ENCODE measurements at regions not wholly inside any gene's neighbourhood (a gene's known extent, or its start where the extent isn't known, plus 50 kb on each side); places are given as distances from the start of the nearest gene placed in this dataset.

- TF ChIP-seq ZNF160 (CRISPR knock-in tag; IDR thresholded peaks at IDR 0.05), result no peak
- no peak for TF ChIP-seq TCF7L2 (IDR thresholded peaks at IDR 0.05; ENCODE audit: low read depth, low read length)
Measured at GRCh38 chr3:102346897-102347296, 87.9 kb upstream of the ZPLD1 start (continued).

GRCh38 chr3:102348904-102349303, 85.9 kb upstream of the ZPLD1 start:
- H3K9ac ChIP-seq (ENCODE audit: insufficient read depth, low read depth, low read length), result no peak overlapping the region
- TF ChIP-seq ZNF512B (CRISPR knock-in tag; IDR thresholded peaks at IDR 0.05; ENCODE audit: borderline replicate concordance) (no peak), LRRFIP1 (CRISPR knock-in tag; conservative IDR thresholded peaks at IDR 0.05) (no peak), TOPORS (CRISPR knock-in tag; IDR thresholded peaks at IDR 0.05) (no peak), KDM2A (CRISPR knock-in tag; IDR thresholded peaks at IDR 0.05; ENCODE audit: borderline replicate concordance, low read depth) (no peak), ZEB1 (IDR thresholded peaks at IDR 0.05; ENCODE audit: insufficient replicate concordance, low read depth) (no peak), ZNF564 (CRISPR knock-in tag; IDR thresholded peaks at IDR 0.05) (no peak), PHF8 (CRISPR knock-in tag; IDR thresholded peaks at IDR 0.05) (no peak), ZNF563 (CRISPR knock-in tag; IDR thresholded peaks at IDR 0.05) (no peak)
- TF ChIP-seq, protein P1, sequence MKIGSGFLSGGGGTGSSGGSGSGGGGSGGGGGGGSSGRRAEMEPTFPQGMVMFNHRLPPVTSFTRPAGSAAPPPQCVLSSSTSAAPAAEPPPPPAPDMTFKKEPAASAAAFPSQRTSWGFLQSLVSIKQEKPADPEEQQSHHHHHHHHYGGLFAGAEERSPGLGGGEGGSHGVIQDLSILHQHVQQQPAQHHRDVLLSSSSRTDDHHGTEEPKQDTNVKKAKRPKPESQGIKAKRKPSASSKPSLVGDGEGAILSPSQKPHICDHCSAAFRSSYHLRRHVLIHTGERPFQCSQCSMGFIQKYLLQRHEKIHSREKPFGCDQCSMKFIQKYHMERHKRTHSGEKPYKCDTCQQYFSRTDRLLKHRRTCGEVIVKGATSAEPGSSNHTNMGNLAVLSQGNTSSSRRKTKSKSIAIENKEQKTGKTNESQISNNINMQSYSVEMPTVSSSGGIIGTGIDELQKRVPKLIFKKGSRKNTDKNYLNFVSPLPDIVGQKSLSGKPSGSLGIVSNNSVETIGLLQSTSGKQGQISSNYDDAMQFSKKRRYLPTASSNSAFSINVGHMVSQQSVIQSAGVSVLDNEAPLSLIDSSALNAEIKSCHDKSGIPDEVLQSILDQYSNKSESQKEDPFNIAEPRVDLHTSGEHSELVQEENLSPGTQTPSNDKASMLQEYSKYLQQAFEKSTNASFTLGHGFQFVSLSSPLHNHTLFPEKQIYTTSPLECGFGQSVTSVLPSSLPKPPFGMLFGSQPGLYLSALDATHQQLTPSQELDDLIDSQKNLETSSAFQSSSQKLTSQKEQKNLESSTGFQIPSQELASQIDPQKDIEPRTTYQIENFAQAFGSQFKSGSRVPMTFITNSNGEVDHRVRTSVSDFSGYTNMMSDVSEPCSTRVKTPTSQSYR (CRISPR knock-in tag; IDR thresholded peaks at IDR 0.05; ENCODE audit: borderline replicate concordance), result no peak
- TF ChIP-seq, protein P2, sequence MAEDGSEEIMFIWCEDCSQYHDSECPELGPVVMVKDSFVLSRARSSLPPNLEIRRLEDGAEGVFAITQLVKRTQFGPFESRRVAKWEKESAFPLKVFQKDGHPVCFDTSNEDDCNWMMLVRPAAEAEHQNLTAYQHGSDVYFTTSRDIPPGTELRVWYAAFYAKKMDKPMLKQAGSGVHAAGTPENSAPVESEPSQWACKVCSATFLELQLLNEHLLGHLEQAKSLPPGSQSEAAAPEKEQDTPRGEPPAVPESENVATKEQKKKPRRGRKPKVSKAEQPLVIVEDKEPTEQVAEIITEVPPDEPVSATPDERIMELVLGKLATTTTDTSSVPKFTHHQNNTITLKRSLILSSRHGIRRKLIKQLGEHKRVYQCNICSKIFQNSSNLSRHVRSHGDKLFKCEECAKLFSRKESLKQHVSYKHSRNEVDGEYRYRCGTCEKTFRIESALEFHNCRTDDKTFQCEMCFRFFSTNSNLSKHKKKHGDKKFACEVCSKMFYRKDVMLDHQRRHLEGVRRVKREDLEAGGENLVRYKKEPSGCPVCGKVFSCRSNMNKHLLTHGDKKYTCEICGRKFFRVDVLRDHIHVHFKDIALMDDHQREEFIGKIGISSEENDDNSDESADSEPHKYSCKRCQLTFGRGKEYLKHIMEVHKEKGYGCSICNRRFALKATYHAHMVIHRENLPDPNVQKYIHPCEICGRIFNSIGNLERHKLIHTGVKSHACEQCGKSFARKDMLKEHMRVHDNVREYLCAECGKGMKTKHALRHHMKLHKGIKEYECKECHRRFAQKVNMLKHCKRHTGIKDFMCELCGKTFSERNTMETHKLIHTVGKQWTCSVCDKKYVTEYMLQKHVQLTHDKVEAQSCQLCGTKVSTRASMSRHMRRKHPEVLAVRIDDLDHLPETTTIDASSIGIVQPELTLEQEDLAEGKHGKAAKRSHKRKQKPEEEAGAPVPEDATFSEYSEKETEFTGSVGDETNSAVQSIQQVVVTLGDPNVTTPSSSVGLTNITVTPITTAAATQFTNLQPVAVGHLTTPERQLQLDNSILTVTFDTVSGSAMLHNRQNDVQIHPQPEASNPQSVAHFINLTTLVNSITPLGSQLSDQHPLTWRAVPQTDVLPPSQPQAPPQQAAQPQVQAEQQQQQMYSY (CRISPR knock-in tag; IDR thresholded peaks at IDR 0.05), result no peak

More at GRCh38 chr3:102348904-102349303, 85.9 kb upstream of the ZPLD1 start:
- no TSS peak for BruUV-seq (replicated peaks)
- ChIA-PET POLR2A (no interaction called here), CTCF (ENCODE audit: low intra/inter-chr PET ratio, low total read pairs) (no interaction called here)
- Histone ChIP-seq H3K4me1 (ENCODE audit: insufficient read depth, low read length) (no peaks in the 10 kb centered on the region), H3K27me3 (ENCODE audit: control insufficient read depth in 1 of 2, insufficient read depth in 2 of 2, low read length in 2 of 2) (no peaks in the 10 kb centered on the region), H3K4me2 (ENCODE audit: low read depth, low read length) (no peak overlapping the region), H3K9me3 (ENCODE audit: low read length) (no peaks in the 10 kb centered on the region), H3K36me3 (replicated peaks in 1 of 2; ENCODE audit: control insufficient read depth in 1 of 2, insufficient read depth in 2 of 2, low read length in 2 of 2) (no peaks in the 10 kb centered on the region), H3K4me3 (replicated peaks in 1 of 3; ENCODE audit: insufficient read depth in 1 of 3, low read depth in 2 of 3, low read length in 3 of 3) (no peak overlapping the region), H2AFZ (ENCODE audit: low read length) (no peak overlapping the region), H3K79me2 (ENCODE audit: insufficient read depth, low read length) (no peaks in the 10 kb centered on the region), H3K27ac (ENCODE audit: extremely low read length, insufficient read depth, low read length) (no peak overlapping the region), H4K20me1 (ENCODE audit: insufficient read depth, low read length) (no peaks in the 10 kb centered on the region)
- 0% methylated on average over 2 of the region's 2 CpGs for WGBS (ENCODE audit: low lambda C conversion rate)
- in situ Hi-C loops (cut with HindIII; ENCODE audit: extremely low pct_ligation_motif_present, low pct_unique_long_range_greater_than_20kb), result no loop called here
- DNase-seq (ENCODE audit: low spot score), result no peak
- ATAC-seq, result no peak
- no peak for FAIRE-seq
- intact Hi-C loops (cut with micrococcal nuclease; ENCODE audit: unreplicated experiment), result no loop called here
